ENCODE measurements at regions not wholly inside any gene's neighbourhood (a gene's known extent, or its start where the extent isn't known, plus 50 kb on each side); places are given as distances from the start of the nearest gene placed in this dataset.

- Histone ChIP-seq H3K4me3 (no peak overlapping the region), H3K27ac (no peak overlapping the region), H3K36me3 (no peaks in the 10 kb centered on the region), H3K9me3 (no peaks in the 10 kb centered on the region), H3K27me3 (no peaks in the 10 kb centered on the region), H3K4me1 (no peaks in the 10 kb centered on the region)
- intact Hi-C loops (cut with DNase I): no loop called here
- ATAC-seq (no peak), DNase-seq (no peak)
- TF ChIP-seq, protein P1, sequence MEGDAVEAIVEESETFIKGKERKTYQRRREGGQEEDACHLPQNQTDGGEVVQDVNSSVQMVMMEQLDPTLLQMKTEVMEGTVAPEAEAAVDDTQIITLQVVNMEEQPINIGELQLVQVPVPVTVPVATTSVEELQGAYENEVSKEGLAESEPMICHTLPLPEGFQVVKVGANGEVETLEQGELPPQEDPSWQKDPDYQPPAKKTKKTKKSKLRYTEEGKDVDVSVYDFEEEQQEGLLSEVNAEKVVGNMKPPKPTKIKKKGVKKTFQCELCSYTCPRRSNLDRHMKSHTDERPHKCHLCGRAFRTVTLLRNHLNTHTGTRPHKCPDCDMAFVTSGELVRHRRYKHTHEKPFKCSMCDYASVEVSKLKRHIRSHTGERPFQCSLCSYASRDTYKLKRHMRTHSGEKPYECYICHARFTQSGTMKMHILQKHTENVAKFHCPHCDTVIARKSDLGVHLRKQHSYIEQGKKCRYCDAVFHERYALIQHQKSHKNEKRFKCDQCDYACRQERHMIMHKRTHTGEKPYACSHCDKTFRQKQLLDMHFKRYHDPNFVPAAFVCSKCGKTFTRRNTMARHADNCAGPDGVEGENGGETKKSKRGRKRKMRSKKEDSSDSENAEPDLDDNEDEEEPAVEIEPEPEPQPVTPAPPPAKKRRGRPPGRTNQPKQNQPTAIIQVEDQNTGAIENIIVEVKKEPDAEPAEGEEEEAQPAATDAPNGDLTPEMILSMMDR (IDR thresholded peaks at IDR 0.05): no peak
Observed at GRCh38 chr2:33933203-33933602, 334.1 kb upstream of the FAM98A start.

DNA sequence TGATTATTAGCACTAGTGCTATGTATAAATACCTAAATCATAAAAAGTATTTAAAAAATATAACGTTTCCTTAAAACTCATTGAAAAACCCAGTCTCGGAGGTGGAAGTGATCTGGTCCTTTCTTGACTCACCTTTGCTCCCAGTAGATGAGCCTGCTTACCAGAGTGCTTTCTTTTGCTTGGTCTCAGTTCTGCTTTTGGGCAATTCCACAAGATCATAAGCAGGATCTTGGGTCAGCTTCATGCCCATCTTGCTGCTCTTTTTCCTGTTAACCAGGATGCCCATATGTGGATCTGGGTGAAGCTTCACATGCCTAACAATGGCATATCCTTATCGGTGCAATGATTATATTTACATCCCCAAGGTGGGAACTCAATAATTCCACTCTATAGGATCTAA lies 332.1 kb upstream of the FAM98A start:
- Histone ChIP-seq H3K4me1 (no peaks in the 10 kb centered on the region), H3K27ac (no peak overlapping the region), H3K27me3 (no peaks in the 10 kb centered on the region), H3K4me3 (no peak overlapping the region), H3K9me3 (no peaks in the 10 kb centered on the region), H3K36me3 (no peaks in the 10 kb centered on the region)
- intact Hi-C loops (cut with DNase I): no loop called here
- TF ChIP-seq, protein P1 (IDR thresholded peaks at IDR 0.05): no peak
- WGBS, 2 donors: 95% methylated on average over 3 of the region's 3 CpGs
- DNase-seq (no peak), ATAC-seq (no peak)

- ATAC-seq: no peak
- no peaks in the 10 kb centered on the region for H3K36me3 ChIP-seq
- H3K4me1 ChIP-seq: no peaks in the 10 kb centered on the region
- no peaks in the 10 kb centered on the region for H3K9me3 ChIP-seq
- H3K27me3 ChIP-seq: no peaks in the 10 kb centered on the region
- no peak for DNase-seq
- H3K27ac ChIP-seq: no peak overlapping the region
- no peak overlapping the region for H3K4me3 ChIP-seq
- TF ChIP-seq, protein P1 (IDR thresholded peaks at IDR 0.05): no peak
- intact Hi-C loops (cut with DNase I): no loop called here
- 93 to 94% methylated on average over 4 of the region's 4 CpGs for WGBS, 2 donors
Observed at GRCh38 chr2:33929467-33929866, 330.4 kb upstream of the FAM98A start.

DNA sequence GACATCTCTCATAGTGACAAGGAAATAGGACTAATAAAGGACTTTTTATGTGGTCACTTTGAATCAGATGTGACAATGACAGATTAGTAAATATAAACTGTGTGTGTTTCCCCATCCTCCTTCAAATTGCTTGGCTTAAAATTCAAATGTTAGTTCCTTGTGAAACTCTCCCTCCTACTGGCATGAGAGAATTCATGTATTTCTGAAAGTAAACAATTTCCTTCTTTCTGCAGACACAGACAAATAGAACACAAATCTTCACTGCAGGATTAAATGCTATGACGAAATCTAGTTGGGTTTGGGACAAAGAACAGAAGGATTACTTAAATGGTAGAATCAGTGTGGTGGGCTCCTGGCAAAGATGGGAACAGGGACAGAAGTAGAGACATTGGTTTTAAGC lies 328.7 kb upstream of the FAM98A start:
- no peak for ATAC-seq
- no peaks in the 10 kb centered on the region for H3K36me3 ChIP-seq
- TF ChIP-seq, protein P1 (IDR thresholded peaks at IDR 0.05): no peak
- DNase-seq: no peak
- H3K27me3 ChIP-seq: no peaks in the 10 kb centered on the region
- no peak overlapping the region for H3K4me3 ChIP-seq
- H3K9me3 ChIP-seq: no peaks in the 10 kb centered on the region
- H3K27ac ChIP-seq: no peak overlapping the region
- WGBS, 2 donors: 88 to 97% methylated on average over 1 of the region's 1 CpG
- no peaks in the 10 kb centered on the region for H3K4me1 ChIP-seq
- intact Hi-C loops (cut with DNase I): no loop called here

DNA sequence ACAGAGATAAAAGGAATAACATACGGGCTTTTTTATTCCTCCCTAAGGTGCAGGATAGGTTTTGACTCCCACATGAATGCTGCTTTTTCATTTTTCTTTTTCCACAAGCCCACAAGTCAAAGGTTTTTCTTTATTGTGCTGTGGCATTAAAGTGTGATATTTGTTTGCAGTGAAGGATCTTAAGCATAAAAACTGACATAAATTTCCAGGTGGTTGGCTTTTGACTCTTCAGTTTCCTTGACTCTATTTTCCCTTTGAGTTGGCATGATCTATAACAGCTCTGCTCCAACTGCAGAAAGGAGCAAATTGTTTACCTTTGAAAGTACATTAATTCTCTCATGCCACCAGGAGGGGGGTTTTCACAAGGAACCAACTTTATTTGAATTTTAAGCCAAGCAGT lies 326.2 kb upstream of the FAM98A start:
- 45 to 53% methylated on average over 1 of the region's 1 CpG for WGBS, 2 donors
- Histone ChIP-seq H3K4me1 (no peaks in the 10 kb centered on the region), H3K4me3 (no peak overlapping the region), H3K27ac (no peak overlapping the region), H3K36me3 (no peaks in the 10 kb centered on the region), H3K27me3 (no peaks in the 10 kb centered on the region), H3K9me3 (no peaks in the 10 kb centered on the region)
- DNase-seq (no peak), ATAC-seq (no peak)
- TF ChIP-seq, protein P1 (IDR thresholded peaks at IDR 0.05): no peak
- intact Hi-C loops (cut with DNase I): no loop called here

Measured in heart right ventricle (tissue), 16 donors.